Endothelial cell of umbilical vein (primary cell): ENCODE measurements at regions not wholly inside any gene's neighbourhood (a gene's known extent, or its start where the extent isn't known, plus 50 kb on each side); places are given as distances from the start of the nearest gene placed in this dataset.
"Not testable (repeated sequence)": the region's sequence is repeated elsewhere in the genome, so short reads cannot be mapped to it uniquely, and the experiment has no call there.

Experiments
- BruUV-seq: library from RNA; stranded (reverse); fragments of 400-500 nt; replicated peaks from 2 replicates; lab custom pipeline; 2021; lab: Mats Ljungman, UMichigan
- CTCF ChIA-PET: fragments of 300-600, 350-600 bp; sonication (Branson Sonifier 250); formaldehyde crosslinking; loops from one replicate; lab custom pipeline; 2021; ENCODE audit warnings: antibody characterized with exemption, inconsistent platforms; lab: Charles Lee
- POLR2A ChIA-PET: fragments of 300-600, 350-600 bp; sonication (Branson Sonifier 250); formaldehyde crosslinking; loops from one replicate; lab custom pipeline; 2021; ENCODE audit warnings: antibody characterized with exemption, inconsistent platforms; lab: Charles Lee
- DNase-seq: peaks from one replicate; pipeline ENCODE4 v3.0.0-alpha.2; 2011; ENCODE audit warnings: low read depth, low spot score
- FAIRE-seq: peaks from 2 replicates; lab custom pipeline; 2011; peaks lifted over from hg19 to GRCh38; lab: Jason Lieb, UNC
- H2AFZ ChIP-seq: 2 replicates; pipeline ENCODE4 v1.6.0; 2012; ENCODE audit warnings: low read depth, low read length, control low read depth, inconsistent platforms
- H3K27ac ChIP-seq: 2 replicates; pipeline ENCODE4 v1.5.1; 2011; ENCODE audit warnings: low read depth, mild to moderate bottlenecking, control low read depth, low read length, moderate library complexity; ENCODE audit not compliant: insufficient read depth
- H3K27me3 ChIP-seq, 2 experiments: 2 replicates each; pipeline versions ENCODE4 v1.6.0 to v1.6.1; 2011; ENCODE audit warnings: low read length in 2 of 2, mixed read lengths in 1 of 2; ENCODE audit not compliant: control insufficient read depth in 2 of 2, insufficient read depth in 2 of 2
- H3K36me3 ChIP-seq, 2 experiments: 2 replicates in 1 of 2; 3 replicates in 1 of 2; pipeline ENCODE4 v1.5.1; 2011; ENCODE audit warnings: low read length in 2 of 2, mild to moderate bottlenecking in 1 of 2, moderate library complexity in 1 of 2; ENCODE audit not compliant: control insufficient read depth in 2 of 2, insufficient read depth in 2 of 2; ENCODE audit errors: extremely low read depth in 1 of 2
- H3K4me1 ChIP-seq: 3 replicates; pipeline ENCODE4 v1.5.1; 2011; ENCODE audit warnings: mild to moderate bottlenecking, low read length; ENCODE audit not compliant: control insufficient read depth, insufficient read depth; ENCODE audit errors: extremely low read depth
- H3K4me2 ChIP-seq: 2 replicates; pipeline ENCODE4 v1.6.1; 2011; ENCODE audit warnings: low read length, control low read depth, mixed read lengths; ENCODE audit not compliant: insufficient read depth
- H3K4me3 ChIP-seq, 3 experiments: fragments of 200-600 bp in 1 of 3; sonication (generic), shearing (Covaris generic) in 1 of 3; replicated peaks in 1 of 3; 2 replicates each; pipeline ENCODE4 v1.5.1; 2011 to 2016; ENCODE audit warnings: control low read depth in 3 of 3, low read length in 3 of 3, mild to moderate bottlenecking in 2 of 3, inconsistent platforms in 1 of 3, low read depth in 1 of 3, moderate library complexity in 1 of 3; ENCODE audit not compliant: insufficient read depth in 1 of 3
- H3K79me2 ChIP-seq: 2 replicates; pipeline ENCODE4 v1.6.0; 2012; ENCODE audit warnings: low read length, inconsistent platforms; ENCODE audit not compliant: control insufficient read depth, insufficient read depth
- H3K9ac ChIP-seq: replicated peaks from 2 replicates; pipeline ENCODE3; 2011; ENCODE audit warnings: low read length, control low read depth; ENCODE audit not compliant: insufficient read depth; ENCODE audit errors: extremely low read depth
- H3K9me1 ChIP-seq: replicated peaks from 3 replicates; pipeline ENCODE4 v1.6.0; 2011; ENCODE audit warnings: mild to moderate bottlenecking, low read length; ENCODE audit not compliant: control insufficient read depth, insufficient read depth; ENCODE audit errors: extremely low read depth
- H3K9me3 ChIP-seq: replicated peaks from 2 replicates; pipeline ENCODE4 v1.5.1; 2012; ENCODE audit warnings: low read length, inconsistent platforms; ENCODE audit not compliant: control insufficient read depth, insufficient read depth
- H4K20me1 ChIP-seq: replicated peaks from 2 replicates; pipeline ENCODE3; 2011; ENCODE audit warnings: mild to moderate bottlenecking, low read length; ENCODE audit not compliant: control insufficient read depth, insufficient read depth; ENCODE audit errors: extremely low read depth
- EZH2 ChIP-seq: IDR thresholded peaks from 2 replicates; pipeline ENCODE4 v1.6.1; 2012; ENCODE audit warnings: borderline replicate concordance, low read depth, mild to moderate bottlenecking, moderate library complexity, low read length, inconsistent platforms; ENCODE audit not compliant: severe bottlenecking
- FOS ChIP-seq: IDR thresholded peaks from 2 replicates; pipeline ENCODE4 v1.6.1; 2011; ENCODE audit warnings: mild to moderate bottlenecking, low read length, moderate library complexity, borderline replicate concordance; ENCODE audit not compliant: insufficient read depth
- GATA2 ChIP-seq: IDR thresholded peaks from 2 replicates; pipeline ENCODE4 v1.7.0; 2011; ENCODE audit warnings: low read depth, mild to moderate bottlenecking, moderate library complexity, mixed read lengths, low read length; ENCODE audit not compliant: insufficient read length, insufficient read depth
- JUN ChIP-seq: IDR thresholded peaks from 2 replicates; pipeline ENCODE4 v1.6.1; 2011; ENCODE audit warnings: borderline replicate concordance, low read depth; ENCODE audit not compliant: insufficient read length, insufficient read depth
- MYC ChIP-seq: IDR thresholded peaks from one replicate; pipeline ENCODE4 v1.6.1; 2011; ENCODE audit warnings: mild to moderate bottlenecking, low read depth, low read length
- POLR2A ChIP-seq: IDR thresholded peaks from 2 replicates; pipeline ENCODE4 v1.6.1; 2012; ENCODE audit warnings: low read depth, mild to moderate bottlenecking, control low read depth, low read length
- POLR2AphosphoS5 ChIP-seq: IDR thresholded peaks from 2 replicates; pipeline ENCODE4 v1.6.1; 2012; ENCODE audit warnings: low read depth, mild to moderate bottlenecking, control low read depth, low read length, moderate library complexity; ENCODE audit not compliant: insufficient read depth
- dilution Hi-C: fragments of 300-500 bp; cut with MboI; formaldehyde crosslinking; loops from one replicate; pipeline ENCODE4 v1.15.0; 2019; ENCODE audit warnings: low sequenced_read_pairs; ENCODE audit not compliant: extremely low pct_ligation_motif_present
- intact Hi-C: fragments of 100-400 bp; cut with micrococcal nuclease; formaldehyde crosslinking; loops from one replicate; pipeline ENCODE4 v1.10.0; 2022
- TF ChIP-seq, protein P1 (sequence below): IDR thresholded peaks from 2 replicates; pipeline ENCODE4 v1.6.1; 2011; ENCODE audit not compliant: insufficient read depth, insufficient read length
- TF ChIP-seq, protein P2 (sequence below), 2 donors: IDR thresholded peaks; 1 replicate in 1 of 2; 2 replicates in 1 of 2; pipeline ENCODE4 v1.5.1; 2011; ENCODE audit warnings: low read length in 2 of 2, mild to moderate bottlenecking in 2 of 2, moderate library complexity in 2 of 2, control low read depth in 1 of 2, inconsistent platforms in 1 of 2, low read depth in 1 of 2; ENCODE audit not compliant: insufficient read depth in 1 of 2; ENCODE audit errors: extremely low read depth in 1 of 2

DNA sequence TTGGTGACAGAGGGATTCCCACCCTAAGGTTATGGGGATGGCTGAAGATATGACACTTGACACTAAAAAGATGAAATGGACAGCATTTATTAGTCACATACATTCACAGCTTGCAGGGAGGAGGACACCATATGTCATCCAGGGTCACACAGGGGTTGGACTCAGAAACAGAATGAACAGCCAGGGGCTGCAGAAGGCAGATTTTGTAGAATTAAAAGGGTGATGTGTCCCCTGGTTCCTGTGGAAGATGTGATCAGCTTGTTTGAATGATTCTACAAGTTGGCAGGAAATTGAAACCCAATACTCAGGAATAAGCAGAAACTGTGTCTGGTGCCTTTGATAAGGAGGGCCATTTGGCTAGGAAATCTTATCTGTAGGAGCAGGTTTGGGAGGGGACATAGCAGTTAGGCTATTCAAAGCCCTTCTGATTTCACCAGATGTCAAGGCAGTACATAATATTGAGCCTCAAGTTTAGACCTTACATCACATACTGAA is 102.3 kb upstream of the GRIN3A start:
- no peaks in the 10 kb centered on the region for H3K36me3 ChIP-seq
- TF ChIP-seq JUN (no peak), MYC (no peak), EZH2 (no peak), POLR2AphosphoS5 (no peak), POLR2A (no peak), GATA2 (no peak), FOS (no peak)
- TF ChIP-seq, protein P1, sequence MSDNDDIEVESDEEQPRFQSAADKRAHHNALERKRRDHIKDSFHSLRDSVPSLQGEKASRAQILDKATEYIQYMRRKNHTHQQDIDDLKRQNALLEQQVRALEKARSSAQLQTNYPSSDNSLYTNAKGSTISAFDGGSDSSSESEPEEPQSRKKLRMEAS = no peak
- TF ChIP-seq, protein P2, sequence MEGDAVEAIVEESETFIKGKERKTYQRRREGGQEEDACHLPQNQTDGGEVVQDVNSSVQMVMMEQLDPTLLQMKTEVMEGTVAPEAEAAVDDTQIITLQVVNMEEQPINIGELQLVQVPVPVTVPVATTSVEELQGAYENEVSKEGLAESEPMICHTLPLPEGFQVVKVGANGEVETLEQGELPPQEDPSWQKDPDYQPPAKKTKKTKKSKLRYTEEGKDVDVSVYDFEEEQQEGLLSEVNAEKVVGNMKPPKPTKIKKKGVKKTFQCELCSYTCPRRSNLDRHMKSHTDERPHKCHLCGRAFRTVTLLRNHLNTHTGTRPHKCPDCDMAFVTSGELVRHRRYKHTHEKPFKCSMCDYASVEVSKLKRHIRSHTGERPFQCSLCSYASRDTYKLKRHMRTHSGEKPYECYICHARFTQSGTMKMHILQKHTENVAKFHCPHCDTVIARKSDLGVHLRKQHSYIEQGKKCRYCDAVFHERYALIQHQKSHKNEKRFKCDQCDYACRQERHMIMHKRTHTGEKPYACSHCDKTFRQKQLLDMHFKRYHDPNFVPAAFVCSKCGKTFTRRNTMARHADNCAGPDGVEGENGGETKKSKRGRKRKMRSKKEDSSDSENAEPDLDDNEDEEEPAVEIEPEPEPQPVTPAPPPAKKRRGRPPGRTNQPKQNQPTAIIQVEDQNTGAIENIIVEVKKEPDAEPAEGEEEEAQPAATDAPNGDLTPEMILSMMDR (IDR thresholded peaks at IDR 0.05; ENCODE audit: extremely low read depth in 1 of 2, insufficient read depth in 1 of 2, low read depth in 1 of 2, low read length in 2 of 2) = no peak
- no peaks in the 10 kb centered on the region for H3K9me1 ChIP-seq
- ChIA-PET CTCF (no interaction called here), POLR2A (no interaction called here)
- dilution Hi-C loops (no loop called here), intact Hi-C loops (no loop called here)
- no peak overlapping the region for H3K9ac ChIP-seq
- no peaks in the 10 kb centered on the region for H3K27me3 ChIP-seq
- no peak overlapping the region for H3K4me3 ChIP-seq
- FAIRE-seq (no peak), DNase-seq (no peak)
- H4K20me1 ChIP-seq = no peaks in the 10 kb centered on the region
- H2AFZ ChIP-seq = no peak overlapping the region
- H3K4me2 ChIP-seq = no peak overlapping the region
- no peaks in the 10 kb centered on the region for H3K9me3 ChIP-seq
- H3K27ac ChIP-seq = no peak overlapping the region
- H3K4me1 ChIP-seq = no peaks in the 10 kb centered on the region
- no peaks in the 10 kb centered on the region for H3K79me2 ChIP-seq
- no TSS peak for BruUV-seq

DNA sequence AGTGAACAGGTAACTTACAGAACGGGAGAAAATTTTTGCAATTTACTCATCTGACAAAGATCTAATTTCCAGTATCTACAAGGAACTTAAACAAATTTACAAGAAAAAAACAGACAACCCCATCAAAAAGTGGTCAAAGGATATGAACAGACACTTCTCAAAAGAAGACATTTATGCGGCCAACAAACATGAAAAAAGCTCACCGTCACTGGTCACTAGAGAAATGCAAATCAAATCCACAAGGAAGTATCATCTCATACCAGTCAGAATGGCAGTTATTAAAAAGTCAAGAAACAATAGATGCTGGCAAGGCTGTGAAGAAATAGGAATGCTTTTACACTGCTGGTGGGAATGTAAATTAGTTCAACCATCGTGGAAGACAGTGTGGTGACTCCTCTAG is 100.5 kb upstream of the GRIN3A start:
- H3K79me2 ChIP-seq, H3K27ac ChIP-seq, intact Hi-C loops, H3K27me3 ChIP-seq, FAIRE-seq, H3K9ac ChIP-seq, CTCF ChIA-PET, H3K4me1 ChIP-seq, H3K4me2 ChIP-seq, POLR2A ChIA-PET, DNase-seq, H2AFZ ChIP-seq, H3K9me3 ChIP-seq, dilution Hi-C loops, H3K4me3 ChIP-seq, H3K36me3 ChIP-seq, H4K20me1 ChIP-seq, BruUV-seq, H3K9me1 ChIP-seq: not testable (repeated sequence)
